Esophagus muscularis mucosa (tissue), 4 donors: ENCODE measurements at regions not wholly inside any gene's neighbourhood (a gene's known extent, or its start where the extent isn't known, plus 50 kb on each side); places are given as distances from the start of the nearest gene placed in this dataset.

ENCODE experiments used
- EP300 ChIP-seq: sonication (generic); formaldehyde crosslinking; IDR thresholded peaks from one replicate; pipeline ENCODE4 v1.6.1; 2017; ENCODE audit warnings: antibody characterized with exemption
- POLR2A ChIP-seq: fragments of 450-650 bp; IDR thresholded peaks from one replicate; pipeline ENCODE4 v1.6.1; 2017; ENCODE audit warnings: antibody characterized with exemption, moderate library complexity, mild to moderate bottlenecking, low read depth
- POLR2AphosphoS5 ChIP-seq, 2 donors: sonication (generic); formaldehyde crosslinking; IDR thresholded peaks; one replicate each; pipeline ENCODE4 v1.6.1; 2017; ENCODE audit warnings: antibody characterized with exemption in 2 of 2
- TF ChIP-seq, protein P1 (sequence below), 3 experiments: fragments of 200-600 bp in 2 of 3; fragments of 450-650 bp in 1 of 3; sonication (generic) in 2 of 3; IDR thresholded peaks; one replicate each; pipeline ENCODE4 v1.5.1; 2017 to 2019; ENCODE audit warnings: antibody characterized with exemption in 3 of 3, mild to moderate bottlenecking in 2 of 3, moderate library complexity in 1 of 3

DNA sequence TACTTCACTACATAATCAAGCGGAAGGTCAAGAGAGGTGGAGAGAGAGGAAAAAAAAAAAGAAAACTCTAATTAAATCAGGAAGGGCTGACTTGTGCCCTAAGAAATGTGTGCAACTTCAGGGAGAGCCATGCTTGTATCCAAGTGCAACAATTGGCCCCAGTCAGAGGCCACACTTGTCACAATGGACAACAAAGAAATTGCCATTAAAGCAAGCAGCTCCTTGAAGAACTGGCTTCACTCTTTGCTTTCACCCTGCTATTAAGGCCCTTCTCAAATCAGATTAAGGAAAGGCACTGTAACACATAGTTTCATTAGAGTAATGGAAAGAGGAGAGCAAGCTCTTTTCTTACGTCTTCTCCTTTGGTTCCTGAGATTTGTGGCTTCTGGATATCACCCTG is 480.9 kb upstream of the WWC1 start:
- TF ChIP-seq POLR2AphosphoS5 (IDR thresholded peaks at IDR 0.05) (no peak), EP300 (no peak), POLR2A (no peak)
- TF ChIP-seq, protein P1, sequence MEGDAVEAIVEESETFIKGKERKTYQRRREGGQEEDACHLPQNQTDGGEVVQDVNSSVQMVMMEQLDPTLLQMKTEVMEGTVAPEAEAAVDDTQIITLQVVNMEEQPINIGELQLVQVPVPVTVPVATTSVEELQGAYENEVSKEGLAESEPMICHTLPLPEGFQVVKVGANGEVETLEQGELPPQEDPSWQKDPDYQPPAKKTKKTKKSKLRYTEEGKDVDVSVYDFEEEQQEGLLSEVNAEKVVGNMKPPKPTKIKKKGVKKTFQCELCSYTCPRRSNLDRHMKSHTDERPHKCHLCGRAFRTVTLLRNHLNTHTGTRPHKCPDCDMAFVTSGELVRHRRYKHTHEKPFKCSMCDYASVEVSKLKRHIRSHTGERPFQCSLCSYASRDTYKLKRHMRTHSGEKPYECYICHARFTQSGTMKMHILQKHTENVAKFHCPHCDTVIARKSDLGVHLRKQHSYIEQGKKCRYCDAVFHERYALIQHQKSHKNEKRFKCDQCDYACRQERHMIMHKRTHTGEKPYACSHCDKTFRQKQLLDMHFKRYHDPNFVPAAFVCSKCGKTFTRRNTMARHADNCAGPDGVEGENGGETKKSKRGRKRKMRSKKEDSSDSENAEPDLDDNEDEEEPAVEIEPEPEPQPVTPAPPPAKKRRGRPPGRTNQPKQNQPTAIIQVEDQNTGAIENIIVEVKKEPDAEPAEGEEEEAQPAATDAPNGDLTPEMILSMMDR (IDR thresholded peaks at IDR 0.05): no peak
